GM12878 (cell line): ENCODE measurements at regions not wholly inside any gene's neighbourhood (a gene's known extent, or its start where the extent isn't known, plus 50 kb on each side); places are given as distances from the start of the nearest gene placed in this dataset.
A peak's percentile ranks its signal among the peaks of the same experiment; 100 is the strongest.

Experiments used
- EGR1 ChIP-seq, 2 experiments: IDR thresholded peaks; 1 replicate in 1 of 2; 2 replicates in 1 of 2; pipeline ENCODE4 v1.6.1; 2011 to 2012; ENCODE audit warnings: low read depth in 2 of 2, low read length in 2 of 2, borderline replicate concordance in 1 of 2, mild to moderate bottlenecking in 1 of 2, moderate library complexity in 1 of 2
- JUND ChIP-seq: IDR thresholded peaks from 2 replicates; pipeline ENCODE4 v1.6.1; 2012; ENCODE audit warnings: low read depth, mild to moderate bottlenecking, low read length, improper control_type of control experiment, moderate library complexity
- MEF2A ChIP-seq: IDR thresholded peaks from 2 replicates; pipeline ENCODE4 v1.6.1; 2011; ENCODE audit warnings: low read depth, mild to moderate bottlenecking, low read length, moderate library complexity; ENCODE audit not compliant: insufficient read depth
- POLR2A ChIP-seq: IDR thresholded peaks from 2 replicates; pipeline ENCODE4 v1.6.1; 2011; ENCODE audit warnings: low read depth, mild to moderate bottlenecking, low read length
- REST ChIP-seq: IDR thresholded peaks from 2 replicates; pipeline ENCODE4 v1.6.1; 2012; ENCODE audit warnings: mild to moderate bottlenecking, low read depth, low read length
- SRF ChIP-seq, 2 experiments: IDR thresholded peaks; 2 replicates each; pipeline ENCODE4 v1.6.1; 2011; ENCODE audit warnings: low read depth in 2 of 2, low read length in 2 of 2, mild to moderate bottlenecking in 1 of 2, moderate library complexity in 1 of 2
- SUZ12 ChIP-seq: fragments of 200-600 bp; sonication (generic); IDR thresholded peaks from one replicate; pipeline ENCODE4 v1.6.1; 2018; ENCODE audit warnings: antibody characterized with exemption, mild to moderate bottlenecking; ENCODE audit not compliant: unreplicated experiment
- USF2 ChIP-seq: IDR thresholded peaks from 2 replicates; pipeline ENCODE4 v1.6.1; 2011; ENCODE audit warnings: low read depth, low read length, improper control_type of control experiment, borderline replicate concordance
- TF ChIP-seq, protein P1 (sequence below): IDR thresholded peaks from 2 replicates; pipeline ENCODE4 v1.6.1; 2011; ENCODE audit warnings: borderline replicate concordance, low read depth, mild to moderate bottlenecking, moderate library complexity, mixed read lengths, low read length; ENCODE audit not compliant: insufficient read depth; ENCODE audit errors: extremely low read length
- TF ChIP-seq, protein P2 (sequence below), 3 experiments: IDR thresholded peaks in 2 of 3; conservative IDR thresholded peaks in 1 of 3; 2 replicates each; pipeline ENCODE4 v1.5.1; 2011; ENCODE audit warnings: low read depth in 3 of 3, low read length in 3 of 3, mild to moderate bottlenecking in 3 of 3, control low read depth in 2 of 3, moderate library complexity in 2 of 3, inconsistent platforms in 1 of 3, mixed read lengths in 1 of 3; ENCODE audit not compliant: control insufficient read depth in 2 of 3, insufficient read depth in 1 of 3; ENCODE audit errors: extremely low read depth in 1 of 3
- TF ChIP-seq, protein P3 (sequence below): IDR thresholded peaks from 2 replicates; pipeline ENCODE4 v1.6.1; 2012; ENCODE audit warnings: low read length, inconsistent platforms
- TF ChIP-seq, protein P4 (sequence below): fragments of 450-650 bp; IDR thresholded peaks from 2 replicates; pipeline ENCODE4 v1.6.1; 2017; ENCODE audit warnings: mild to moderate bottlenecking

GRCh38 chr21:28793043-28793442 lies 199.6 kb downstream of the LTN1 start:
- no peak for TF ChIP-seq SRF (IDR thresholded peaks at IDR 0.05; ENCODE audit: low read depth in 2 of 2, low read length in 2 of 2)
- TF ChIP-seq, protein P1, sequence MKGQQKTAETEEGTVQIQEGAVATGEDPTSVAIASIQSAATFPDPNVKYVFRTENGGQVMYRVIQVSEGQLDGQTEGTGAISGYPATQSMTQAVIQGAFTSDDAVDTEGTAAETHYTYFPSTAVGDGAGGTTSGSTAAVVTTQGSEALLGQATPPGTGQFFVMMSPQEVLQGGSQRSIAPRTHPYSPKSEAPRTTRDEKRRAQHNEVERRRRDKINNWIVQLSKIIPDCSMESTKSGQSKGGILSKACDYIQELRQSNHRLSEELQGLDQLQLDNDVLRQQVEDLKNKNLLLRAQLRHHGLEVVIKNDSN: no peak
- no peak for TF ChIP-seq REST
- TF ChIP-seq, protein P2, sequence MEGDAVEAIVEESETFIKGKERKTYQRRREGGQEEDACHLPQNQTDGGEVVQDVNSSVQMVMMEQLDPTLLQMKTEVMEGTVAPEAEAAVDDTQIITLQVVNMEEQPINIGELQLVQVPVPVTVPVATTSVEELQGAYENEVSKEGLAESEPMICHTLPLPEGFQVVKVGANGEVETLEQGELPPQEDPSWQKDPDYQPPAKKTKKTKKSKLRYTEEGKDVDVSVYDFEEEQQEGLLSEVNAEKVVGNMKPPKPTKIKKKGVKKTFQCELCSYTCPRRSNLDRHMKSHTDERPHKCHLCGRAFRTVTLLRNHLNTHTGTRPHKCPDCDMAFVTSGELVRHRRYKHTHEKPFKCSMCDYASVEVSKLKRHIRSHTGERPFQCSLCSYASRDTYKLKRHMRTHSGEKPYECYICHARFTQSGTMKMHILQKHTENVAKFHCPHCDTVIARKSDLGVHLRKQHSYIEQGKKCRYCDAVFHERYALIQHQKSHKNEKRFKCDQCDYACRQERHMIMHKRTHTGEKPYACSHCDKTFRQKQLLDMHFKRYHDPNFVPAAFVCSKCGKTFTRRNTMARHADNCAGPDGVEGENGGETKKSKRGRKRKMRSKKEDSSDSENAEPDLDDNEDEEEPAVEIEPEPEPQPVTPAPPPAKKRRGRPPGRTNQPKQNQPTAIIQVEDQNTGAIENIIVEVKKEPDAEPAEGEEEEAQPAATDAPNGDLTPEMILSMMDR (IDR thresholded peaks at IDR 0.05 in 2 of 3, conservative IDR thresholded peaks at IDR 0.05 in 1 of 3; ENCODE audit: control insufficient read depth in 2 of 3, extremely low read depth in 1 of 3, insufficient read depth in 1 of 3, low read depth in 3 of 3, low read length in 3 of 3): peak in 1 of 3 experiments; percentile 15; a peak in 1 of 6 replicates
- TF ChIP-seq, protein P3, sequence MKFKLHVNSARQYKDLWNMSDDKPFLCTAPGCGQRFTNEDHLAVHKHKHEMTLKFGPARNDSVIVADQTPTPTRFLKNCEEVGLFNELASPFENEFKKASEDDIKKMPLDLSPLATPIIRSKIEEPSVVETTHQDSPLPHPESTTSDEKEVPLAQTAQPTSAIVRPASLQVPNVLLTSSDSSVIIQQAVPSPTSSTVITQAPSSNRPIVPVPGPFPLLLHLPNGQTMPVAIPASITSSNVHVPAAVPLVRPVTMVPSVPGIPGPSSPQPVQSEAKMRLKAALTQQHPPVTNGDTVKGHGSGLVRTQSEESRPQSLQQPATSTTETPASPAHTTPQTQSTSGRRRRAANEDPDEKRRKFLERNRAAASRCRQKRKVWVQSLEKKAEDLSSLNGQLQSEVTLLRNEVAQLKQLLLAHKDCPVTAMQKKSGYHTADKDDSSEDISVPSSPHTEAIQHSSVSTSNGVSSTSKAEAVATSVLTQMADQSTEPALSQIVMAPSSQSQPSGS: no peak
- no peak for TF ChIP-seq JUND
- TF ChIP-seq, protein P4, sequence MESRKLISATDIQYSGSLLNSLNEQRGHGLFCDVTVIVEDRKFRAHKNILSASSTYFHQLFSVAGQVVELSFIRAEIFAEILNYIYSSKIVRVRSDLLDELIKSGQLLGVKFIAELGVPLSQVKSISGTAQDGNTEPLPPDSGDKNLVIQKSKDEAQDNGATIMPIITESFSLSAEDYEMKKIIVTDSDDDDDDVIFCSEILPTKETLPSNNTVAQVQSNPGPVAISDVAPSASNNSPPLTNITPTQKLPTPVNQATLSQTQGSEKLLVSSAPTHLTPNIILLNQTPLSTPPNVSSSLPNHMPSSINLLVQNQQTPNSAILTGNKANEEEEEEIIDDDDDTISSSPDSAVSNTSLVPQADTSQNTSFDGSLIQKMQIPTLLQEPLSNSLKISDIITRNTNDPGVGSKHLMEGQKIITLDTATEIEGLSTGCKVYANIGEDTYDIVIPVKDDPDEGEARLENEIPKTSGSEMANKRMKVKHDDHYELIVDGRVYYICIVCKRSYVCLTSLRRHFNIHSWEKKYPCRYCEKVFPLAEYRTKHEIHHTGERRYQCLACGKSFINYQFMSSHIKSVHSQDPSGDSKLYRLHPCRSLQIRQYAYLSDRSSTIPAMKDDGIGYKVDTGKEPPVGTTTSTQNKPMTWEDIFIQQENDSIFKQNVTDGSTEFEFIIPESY: no peak
- TF ChIP-seq EGR1 (IDR thresholded peaks at IDR 0.05; ENCODE audit: borderline replicate concordance in 1 of 2, low read depth in 2 of 2, low read length in 2 of 2): no peak
- no peak for TF ChIP-seq MEF2A
- no peak for TF ChIP-seq POLR2A
- no peak for TF ChIP-seq USF2
- TF ChIP-seq SUZ12: no peak
